NCI-H510A (cell line): ENCODE measurements at regions not wholly inside any gene's neighbourhood (a gene's known extent, or its start where the extent isn't known, plus 50 kb on each side); places are given as distances from the start of the nearest gene placed in this dataset.

Source experiments
- DNase-seq: peaks from one replicate; lab custom pipeline; 2025; lab: John Stamatoyannopoulos, UW

DNA sequence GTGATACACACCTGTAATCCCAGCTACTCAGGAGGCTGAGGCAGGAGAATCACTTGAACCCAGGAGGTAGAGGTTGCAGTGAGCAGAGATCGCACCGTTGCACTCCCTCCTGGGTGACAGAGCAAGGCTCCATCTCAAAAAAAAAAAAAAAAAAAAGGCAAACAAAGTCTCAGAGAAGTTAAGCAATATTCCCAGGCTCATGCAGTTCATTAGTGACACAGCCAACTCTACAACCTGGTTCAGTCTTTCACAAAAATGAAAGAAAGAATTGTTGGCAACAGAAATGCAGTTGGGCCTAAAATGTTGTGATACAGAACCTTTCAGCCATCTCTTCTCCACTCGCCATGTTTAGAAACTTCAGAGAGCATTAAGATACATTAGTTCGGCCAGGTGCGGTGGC lies 242.1 kb downstream of the LTN1 start:
- no peak for DNase-seq

DNA sequence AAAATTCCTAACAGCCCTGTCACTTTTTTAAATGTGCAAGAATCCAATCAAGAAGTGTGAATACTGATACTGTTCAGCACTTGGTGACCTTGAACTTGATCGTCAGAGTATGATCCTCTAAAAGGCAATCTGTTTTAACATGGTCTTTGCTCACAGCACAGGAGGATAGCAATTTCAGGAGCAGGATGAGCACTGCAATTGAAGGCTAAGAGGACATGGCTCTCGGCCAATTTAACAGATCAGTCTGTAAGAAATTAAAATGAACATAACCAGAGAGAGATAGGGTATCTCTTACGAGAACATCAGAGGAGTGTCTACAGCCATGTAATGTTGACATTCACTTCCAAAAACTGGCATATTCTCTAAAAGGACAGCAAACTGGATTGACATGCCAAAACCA lies 243.1 kb downstream of the LTN1 start:
- no peak for DNase-seq

DNA sequence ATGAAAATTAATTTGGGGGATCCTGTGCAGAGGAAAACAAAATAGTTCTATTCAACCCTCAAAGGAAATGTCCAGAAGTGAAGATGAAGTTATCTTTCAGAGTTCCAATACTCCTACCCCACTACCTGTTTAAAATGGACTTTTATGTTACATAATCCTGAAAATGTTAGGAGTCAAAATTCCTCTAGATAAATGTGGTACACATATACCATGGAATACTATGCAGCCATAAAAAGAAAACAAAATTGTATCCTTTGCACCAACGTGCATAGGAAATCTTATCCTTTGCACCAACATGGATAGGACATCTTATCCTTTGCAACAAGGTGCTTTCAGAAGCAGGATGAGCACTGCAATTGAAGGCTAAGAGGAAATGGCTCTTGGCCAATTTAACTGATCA lies 245.2 kb downstream of the LTN1 start:
- no peak for DNase-seq

DNA sequence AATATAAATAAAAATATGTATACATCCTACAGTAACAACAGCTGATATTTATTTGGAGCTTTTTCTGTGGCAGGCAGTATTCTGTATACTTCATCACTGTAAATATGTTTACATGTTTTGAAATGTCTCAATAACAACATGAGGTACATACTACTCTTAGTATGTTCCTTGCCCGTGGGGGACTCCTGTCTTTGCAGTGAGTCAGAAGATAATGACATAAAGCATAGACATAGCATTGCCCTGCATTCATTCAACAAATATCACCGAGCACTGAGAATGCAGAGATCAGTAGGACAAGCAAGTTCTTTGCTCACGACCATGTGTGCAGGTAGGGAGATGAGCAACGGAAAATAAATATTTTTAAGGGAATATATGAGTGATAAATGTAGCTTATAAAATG lies 246.5 kb downstream of the LTN1 start:
- DNase-seq: no peak

DNA sequence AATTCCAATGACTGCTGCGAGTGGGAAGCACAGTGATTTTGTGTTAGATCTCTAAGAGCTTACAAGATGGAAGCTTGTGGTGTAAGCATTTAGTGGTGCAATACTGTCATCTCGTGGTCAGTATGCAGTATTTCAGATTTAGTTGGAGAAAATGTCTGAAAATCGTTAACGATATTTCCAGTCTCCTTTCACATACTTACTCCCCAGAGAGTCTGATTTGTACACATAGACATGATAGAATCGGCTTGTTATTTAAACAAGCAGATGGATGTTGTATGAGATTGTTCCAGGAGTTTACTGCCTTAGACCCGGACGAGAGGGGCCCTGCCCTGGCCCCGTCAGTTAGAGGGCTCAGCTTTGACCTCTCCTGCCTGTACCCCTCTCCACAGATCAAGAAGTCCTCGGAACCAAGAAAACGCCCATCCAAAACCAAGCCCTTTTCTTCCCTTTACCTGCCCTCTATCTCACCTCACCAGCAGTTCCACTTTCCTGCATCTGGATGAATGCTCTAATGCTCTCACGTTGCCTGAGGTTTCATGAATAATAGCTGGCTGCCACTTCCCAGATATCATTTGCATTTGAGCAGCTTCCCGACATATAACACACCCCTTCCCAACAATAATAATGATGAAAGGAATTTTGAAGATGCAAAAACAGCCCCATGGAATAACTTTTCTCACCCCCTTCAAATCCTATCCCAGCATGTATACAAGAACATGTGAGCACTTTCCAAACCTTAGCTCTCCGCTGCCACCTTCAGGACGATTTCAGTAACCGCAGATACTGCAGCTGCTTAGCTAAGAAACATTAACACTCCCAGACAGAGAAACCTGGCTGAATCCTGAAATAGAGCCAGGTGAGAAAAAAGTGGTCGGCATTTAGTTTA lies 247.3 kb downstream of the LTN1 start:
- peak; percentile 15 for DNase-seq

DNA sequence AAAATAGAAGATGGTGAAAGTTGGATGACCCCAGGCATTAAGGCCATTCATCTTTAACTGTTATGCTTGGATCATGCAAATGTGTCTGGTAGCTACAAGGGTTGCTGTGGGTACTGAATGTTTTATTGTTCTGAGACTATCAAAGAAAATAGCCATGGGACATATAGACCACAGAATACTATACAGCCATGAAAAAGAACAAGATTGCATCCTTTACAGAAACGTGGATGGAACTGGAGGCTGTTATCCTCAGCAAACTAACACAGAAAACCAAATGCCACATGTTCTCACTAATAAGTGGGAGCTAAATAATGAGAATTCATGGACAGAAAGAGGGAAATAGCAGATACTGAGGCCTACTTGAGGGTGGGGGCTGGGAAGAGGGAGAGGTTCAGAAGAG lies 249.0 kb downstream of the LTN1 start:
- DNase-seq: no peak

DNA sequence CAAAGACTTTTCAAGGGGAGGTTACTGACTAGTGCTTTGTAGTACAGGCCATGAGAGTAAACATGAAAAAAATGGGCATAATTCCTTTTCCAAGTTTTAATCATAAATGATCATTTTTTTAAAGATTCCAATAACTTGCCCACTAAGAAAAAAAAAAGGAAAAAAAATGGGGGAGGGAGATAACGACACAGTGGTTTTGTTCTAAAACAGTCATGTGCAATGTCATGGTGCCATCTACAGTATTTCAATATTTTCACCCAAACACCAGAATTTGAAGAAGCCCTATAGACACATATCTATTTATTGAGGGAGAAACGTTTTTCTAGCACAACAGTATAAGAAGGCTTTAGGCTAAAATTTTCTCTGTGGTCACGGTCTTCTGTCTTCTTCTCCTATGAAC lies 250.2 kb downstream of the LTN1 start:
- no peak for DNase-seq

DNA sequence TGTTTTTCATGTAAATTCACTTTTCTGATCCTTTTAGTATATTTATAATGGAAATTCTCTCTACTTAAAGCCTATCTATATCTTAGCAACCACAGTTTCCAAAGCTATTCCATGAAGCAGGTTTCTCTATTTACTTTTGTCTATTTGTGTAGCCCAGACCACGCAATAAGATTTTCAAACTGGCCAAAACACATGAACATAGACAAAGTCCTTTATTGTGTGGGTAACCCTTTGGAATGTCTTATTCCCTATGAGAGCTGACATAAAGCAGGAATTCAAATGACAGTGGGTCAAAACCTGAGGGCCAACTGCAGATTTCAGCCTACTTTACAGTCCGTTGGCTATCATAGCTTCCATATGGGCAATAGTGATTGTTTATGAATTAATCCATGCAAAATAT lies 252.6 kb downstream of the LTN1 start:
- no peak for DNase-seq

DNA sequence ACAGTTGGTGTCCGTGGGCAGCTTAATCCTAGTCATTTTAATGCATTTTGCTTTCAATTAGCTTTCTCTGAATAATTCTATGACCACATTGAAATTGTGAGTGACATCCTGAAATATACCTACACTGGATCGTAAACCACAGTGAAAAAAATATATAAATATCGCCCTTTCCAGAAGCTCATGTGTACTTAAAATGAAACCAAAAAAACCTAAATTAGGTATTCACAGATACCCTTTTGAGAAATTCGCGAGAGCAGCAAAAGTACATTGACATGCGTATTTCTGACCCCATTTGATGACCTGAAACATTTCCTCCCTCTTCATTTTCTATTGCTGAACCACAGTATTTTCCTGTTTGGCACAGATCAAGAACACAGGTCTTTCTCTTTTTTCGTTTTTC lies 253.8 kb downstream of the LTN1 start:
- no peak for DNase-seq

DNA sequence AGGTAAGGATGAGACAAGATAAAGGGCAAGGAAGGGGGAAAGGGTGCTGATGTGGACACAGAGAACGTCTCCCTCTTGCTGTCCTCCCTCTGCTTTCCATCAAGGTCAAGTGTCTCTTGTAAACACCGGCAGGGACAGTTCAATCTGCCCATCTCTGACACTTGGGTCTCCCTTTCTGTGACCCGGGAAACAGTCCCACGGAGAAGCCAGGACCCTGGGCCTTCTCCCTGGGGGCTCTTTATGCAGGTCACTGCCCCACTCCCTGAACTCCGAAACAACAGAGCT lies 254.3 kb downstream of the LTN1 start:
- DNase-seq: no peak

DNA sequence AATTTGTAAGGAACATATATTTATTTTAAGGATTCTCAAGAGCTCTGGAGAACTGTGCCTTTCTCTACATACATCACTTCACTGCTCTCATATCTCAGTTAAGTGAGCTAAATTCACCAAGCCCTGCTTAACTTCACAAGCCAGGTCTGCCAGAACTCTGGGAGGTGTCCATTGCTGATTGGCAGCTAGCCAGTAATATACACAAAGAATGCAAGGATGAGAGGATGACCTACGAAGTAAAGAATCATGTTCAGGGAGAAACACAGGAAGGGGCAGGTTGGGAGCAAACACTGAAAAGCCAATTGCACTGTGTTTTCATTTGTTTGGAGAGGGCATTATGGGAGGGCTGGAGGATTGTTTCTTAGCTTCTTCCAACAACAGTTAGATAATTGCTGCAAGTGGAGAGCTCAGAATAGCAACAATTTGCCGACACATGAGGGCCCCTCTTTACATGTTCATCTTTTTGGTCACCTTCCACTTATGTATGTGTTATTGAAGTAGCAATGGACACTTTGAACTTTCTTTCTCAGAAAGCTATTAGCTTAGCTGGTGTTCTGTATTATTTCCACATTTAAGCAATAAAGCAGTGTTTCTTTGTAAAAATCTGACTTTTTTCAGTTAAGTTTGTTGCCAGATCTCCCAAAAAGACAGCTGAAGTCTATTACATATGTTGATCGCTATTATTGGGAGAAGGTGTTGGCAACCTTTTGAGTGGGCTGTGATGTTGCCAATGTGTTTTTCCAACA lies 254.8 kb downstream of the LTN1 start:
- no peak for DNase-seq

DNA sequence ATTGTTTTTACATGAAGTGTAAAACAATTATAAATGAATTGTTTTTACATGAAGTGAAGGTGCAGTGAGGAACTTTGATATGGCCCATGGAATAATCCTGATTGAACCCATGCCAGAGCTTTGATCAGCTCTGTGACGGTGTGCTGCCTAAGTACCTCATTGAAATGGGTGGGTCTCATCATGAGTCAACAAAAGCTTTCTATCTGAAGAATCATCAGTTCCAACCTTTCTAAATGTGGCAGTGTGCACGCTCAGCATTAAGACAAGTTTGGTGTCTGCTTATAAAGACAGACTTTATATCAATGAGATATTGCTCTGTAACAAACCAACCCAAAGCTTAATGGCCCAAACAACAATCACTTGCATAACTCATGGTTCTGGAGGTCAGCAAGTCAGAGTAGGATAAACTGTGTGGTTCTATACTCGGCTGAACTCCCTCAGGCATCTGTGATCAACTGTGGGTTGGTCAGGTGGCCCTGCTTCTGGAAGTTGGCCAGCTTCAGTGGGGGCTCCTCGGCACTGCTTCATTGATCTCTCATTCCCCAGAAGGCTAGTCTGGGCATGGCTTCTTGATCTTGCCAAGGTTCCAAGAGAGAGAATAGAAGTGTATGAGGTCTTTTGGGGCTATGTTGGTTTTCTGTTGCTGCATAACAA lies 258.0 kb downstream of the LTN1 start:
- no peak for DNase-seq

DNA sequence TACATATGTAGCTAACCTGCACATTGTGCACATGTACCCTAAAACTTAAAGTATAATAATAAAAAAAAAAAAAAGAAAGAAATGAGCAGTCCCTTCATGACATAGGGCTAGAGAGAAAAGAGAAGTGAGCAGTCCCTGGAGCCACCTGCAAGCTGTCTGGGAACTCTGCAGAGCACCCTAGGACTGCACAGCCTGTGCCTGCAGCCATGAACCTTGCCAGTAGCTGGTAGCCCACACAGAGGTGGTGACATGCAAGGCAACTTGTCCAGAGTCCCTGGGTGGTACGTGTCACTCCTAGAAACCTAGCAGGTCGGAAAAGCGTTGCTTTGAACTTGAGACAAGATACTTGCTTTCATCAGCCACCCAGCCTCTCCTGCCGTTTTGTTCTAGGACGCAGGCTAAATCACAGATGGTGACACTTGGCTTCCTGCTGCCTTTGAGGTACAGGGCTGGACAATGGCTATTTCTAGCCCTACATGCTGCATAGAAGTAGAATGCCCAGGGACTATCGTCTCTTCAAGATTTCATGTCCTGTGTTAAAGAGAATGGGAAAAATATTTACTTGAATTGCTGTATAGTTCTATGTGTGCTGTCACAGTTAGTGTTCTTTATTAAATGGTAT lies 260.9 kb downstream of the LTN1 start:
- DNase-seq: no peak

DNA sequence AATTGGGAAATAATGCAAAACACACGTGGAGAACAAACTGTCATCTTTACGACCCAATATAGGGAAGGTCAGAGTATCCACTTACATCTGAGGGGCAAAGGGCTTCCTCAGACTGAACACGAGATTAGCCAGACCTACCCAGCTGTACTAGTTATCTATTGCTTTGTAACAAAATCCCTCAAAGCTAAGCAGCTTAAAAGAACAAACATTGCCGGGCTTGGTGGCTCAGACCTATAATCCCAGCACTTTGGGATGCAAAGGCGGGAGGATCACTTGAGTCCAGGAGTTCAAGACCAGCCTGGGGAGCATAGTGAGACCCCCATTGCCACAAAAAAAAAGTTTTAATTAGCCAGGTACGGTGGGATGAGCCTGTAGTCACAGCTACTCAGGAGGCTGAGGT lies 262.8 kb downstream of the LTN1 start:
- DNase-seq: no peak

DNA sequence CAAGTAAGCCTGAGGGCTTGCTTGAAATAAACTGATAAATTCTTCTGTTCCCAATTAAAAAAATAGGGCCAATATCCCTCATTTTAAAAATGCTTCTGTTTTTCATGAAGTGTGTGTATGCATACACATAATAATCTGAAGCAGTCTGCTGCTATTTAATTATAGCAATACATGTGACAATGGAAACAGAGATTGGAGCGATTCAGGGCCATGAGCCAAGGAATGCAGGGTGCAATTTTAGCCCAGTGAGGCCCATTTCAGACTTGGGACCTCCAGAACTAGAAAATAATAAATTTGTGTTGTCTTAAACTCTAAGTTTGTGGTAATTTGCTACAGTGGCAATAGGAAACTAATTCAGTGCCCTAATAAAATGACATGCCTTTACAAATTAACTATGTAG lies 264.9 kb downstream of the LTN1 start:
- DNase-seq: no peak

DNA sequence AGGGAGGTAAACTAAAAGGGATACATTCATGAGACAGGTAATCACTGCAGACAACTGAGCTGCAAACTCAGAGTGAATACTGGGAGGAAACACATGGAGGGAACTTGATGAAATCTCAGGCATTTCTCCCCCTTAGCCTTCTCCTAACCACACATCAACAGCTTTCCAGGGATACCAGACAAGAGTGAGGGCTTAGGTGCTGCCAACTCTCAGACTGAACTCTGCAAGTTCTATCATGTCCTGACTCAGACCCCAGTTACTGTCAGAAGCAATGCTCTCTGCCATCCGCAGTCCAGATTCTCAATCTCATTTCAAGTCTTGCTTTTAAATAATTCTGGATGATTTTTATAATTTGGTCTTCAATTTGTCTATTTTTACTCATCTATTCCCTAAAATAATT lies 267.3 kb downstream of the LTN1 start:
- DNase-seq: no peak

DNA sequence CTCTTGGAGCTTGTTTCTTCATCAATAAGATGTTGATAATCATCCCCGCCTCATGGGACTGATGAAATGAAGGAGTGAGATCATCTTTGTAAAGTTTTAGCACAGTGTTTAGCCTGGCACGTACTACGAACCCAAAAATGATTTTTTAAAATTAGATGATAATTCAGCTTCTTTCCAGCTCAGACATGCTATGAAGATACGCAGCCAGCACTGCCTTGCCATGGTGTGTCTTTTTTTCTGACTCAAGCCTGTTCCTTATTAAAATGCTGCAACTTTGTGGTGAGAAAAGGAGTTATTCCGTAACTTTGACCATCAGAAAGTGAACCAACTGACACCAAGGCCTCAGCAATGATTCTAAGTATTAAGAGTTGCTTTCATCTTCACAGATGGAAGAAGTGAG lies 269.0 kb downstream of the LTN1 start:
- no peak for DNase-seq

DNA sequence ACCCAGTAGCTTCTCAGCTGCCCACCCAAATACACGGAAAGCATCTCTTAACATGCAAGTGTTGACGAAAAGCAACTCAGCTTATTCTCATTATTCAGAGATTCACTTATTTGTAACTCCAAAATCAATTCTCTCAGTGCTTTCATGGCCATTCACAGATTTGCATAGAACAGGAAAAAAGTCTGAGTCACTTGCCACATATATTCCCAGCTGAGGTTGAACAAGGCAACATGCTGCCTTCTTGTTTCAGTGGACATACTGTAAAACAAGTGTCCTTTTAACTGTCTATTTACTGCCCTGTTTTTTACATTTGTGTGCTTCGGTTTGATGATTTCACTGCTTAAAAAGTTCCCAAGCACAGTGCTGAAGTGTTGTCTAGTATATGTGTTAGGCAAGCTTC lies 273.0 kb downstream of the LTN1 start:
- no peak for DNase-seq

DNA sequence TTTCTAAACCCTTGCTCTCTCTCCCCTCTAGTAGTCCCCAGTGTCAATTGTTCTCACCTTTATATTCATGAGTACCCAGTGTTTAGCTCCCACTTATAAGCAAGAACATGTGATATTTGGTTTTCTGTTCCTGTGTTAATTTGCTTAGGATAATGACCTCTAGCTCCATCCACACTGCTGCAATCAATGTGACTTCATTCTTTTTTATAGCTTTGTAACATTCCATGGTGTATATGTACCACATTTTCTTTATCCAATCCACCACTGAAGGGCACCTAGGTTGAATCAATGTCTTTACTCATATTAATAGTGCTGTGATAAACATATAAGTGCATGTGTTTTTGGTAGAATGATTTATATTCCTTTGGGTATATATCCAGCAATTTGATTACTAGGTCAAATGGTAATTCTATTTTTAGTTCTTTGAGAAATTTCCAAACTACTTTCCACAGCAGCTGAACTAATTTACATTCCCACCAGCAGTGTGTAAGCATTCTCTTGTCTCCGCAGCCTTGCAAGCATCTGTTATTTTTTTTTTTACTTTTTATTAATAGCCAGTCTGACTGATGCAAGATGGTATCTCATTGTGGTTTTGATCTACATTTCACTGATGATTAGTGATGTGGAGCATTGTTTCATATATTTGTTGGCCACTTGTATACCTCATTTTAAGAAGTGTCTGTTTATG lies 277.8 kb downstream of the LTN1 start:
- DNase-seq: no peak

DNA sequence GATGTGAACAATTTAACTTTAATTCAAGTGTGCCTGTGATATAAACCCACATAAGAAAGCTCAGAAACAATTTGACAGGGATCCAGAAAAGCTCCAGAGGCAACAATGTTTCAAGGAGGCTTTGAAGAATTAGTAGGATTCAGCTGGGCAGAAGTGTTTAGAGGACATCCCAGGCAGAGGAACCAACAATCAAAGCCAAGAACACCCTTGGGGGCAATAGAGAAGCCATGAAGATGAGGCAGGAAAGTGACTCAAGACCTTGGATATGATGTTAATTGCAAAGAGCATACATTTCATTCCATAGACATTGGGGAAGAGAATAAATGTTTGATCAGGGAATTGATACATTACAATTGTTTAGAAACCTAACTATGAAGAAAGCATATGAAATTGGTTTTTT lies 280.3 kb downstream of the LTN1 start:
- DNase-seq: no peak

DNA sequence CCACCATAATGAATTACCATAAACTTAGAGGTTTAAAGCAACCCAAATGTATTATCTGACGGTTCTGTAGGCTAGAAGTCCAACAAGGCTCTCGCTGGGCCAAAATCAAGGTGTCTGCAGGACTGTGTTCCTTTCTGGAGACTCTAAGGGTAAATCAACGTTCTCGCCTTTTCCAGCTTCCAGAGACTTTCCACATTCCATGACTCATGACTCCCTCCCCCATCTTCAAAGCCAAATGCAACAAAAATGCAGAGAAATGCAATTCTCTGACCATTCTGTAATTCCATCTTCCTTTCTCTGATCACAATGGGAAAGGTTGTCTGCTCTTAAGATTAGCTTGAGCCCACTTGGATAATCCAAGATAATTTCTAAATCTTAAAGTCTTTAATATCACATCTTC lies 287.1 kb downstream of the LTN1 start:
- no peak for DNase-seq

DNA sequence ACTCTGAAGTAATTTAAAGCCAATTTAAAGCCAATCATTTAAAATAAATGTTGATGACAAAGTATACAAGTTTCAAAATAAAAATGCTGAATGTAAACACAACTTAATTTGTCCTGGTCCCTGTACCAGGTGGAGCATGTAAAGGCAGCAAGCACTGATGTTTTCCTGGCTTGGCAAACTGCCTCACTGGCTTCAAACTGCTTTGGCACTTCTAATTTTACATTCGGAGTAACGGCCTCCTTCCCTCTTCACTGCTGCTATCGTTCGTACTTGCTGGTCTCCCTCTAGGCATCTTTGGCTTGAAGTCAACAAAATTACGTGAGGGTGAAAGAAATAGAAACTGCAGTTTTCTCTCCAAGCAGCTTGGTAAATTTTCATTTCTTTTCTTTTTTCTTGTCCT lies 287.9 kb downstream of the LTN1 start:
- no peak for DNase-seq
